ENCODE measurements at regions not wholly inside any gene's neighbourhood (a gene's known extent, or its start where the extent isn't known, plus 50 kb on each side); places are given as distances from the start of the nearest gene placed in this dataset.

DNA sequence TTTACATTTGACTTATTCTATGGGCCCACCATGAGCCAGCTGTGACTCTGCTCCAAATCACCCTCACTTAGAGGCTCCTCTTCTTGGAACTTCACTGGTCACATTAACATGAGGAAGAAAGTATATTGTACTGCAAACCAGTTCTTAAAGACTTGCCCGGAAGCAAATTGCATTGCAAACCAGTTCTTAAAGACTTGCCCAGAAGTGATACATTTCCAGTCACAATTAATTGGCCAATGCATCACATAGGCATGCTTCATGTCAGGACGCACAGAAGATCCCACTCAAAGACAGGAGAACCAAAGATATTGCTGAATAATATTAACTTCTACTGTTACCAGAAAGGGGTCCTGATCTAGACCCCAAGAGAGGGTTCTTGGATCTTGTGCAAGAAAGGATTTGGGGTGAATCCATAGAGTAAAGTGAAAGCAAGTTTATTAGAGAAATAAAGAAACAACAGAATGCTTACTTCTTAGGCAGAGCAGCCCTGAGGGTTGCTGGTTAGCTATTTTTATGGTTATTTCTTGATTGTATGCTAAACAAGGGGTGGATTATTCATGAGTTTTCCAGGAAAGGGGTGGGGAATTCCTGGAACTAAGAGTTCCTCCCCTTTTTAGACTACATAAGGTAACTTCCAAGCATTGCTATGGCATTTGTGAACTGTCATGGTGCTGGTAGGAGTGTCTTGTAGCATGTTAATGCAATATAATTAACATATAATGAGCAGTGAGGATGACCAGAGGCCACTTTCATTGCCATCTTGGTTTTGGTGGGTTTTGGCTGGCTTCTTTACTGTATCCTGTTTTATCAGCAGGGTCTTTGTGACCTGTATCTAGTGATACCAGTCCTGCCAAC, 54.6 kb upstream of the HCCS start:
- DNase-seq (ENCODE audit: low spot score): no peak

DNA sequence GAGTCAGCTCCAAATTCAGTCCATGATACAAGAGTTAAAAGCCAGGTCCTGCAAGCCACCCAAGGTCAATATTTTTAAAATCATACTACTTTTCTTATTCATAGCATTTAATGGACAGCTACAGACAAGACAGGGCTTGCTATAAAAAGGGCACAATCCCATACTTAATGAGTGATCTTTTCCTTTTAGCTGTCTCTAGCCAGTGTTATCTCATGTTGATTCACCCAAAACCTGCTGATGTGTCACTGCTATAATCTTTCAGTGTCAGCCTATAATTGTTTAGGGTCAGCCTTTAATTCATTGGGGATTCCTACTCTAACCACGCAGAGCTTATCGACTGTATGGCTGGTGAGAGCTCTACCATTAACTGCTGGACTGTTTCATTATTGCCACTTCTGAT, 51.2 kb upstream of the HCCS start:
- no peak for DNase-seq (ENCODE audit: low spot score)
